ENCODE measurements at regions not wholly inside any gene's neighbourhood (a gene's known extent, or its start where the extent isn't known, plus 50 kb on each side); places are given as distances from the start of the nearest gene placed in this dataset.

- no peak for DNase-seq
Observed at GRCh38 chr1:115412733-115413132, 74.7 kb upstream of the NGF start.

DNA sequence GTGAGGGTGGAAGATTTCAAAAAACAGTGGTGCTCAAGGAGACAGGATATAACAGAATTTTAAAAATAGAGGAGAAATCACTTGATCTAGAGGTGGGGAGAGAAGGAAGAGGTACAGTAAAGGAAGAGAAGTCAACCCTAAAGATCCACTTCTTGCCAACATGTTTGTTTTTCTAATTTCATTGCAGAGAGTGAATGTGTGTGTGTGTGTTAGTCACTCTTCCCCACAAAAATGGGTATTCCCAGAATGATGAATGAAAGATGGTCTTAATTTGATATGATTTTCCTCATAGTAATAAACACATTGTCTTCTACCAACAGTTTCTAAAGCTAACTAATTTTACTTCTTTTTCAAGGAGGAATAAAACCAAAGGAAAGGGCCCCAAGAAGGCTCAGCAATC lies 74.2 kb upstream of the NGF start:
- DNase-seq = no peak

DNA sequence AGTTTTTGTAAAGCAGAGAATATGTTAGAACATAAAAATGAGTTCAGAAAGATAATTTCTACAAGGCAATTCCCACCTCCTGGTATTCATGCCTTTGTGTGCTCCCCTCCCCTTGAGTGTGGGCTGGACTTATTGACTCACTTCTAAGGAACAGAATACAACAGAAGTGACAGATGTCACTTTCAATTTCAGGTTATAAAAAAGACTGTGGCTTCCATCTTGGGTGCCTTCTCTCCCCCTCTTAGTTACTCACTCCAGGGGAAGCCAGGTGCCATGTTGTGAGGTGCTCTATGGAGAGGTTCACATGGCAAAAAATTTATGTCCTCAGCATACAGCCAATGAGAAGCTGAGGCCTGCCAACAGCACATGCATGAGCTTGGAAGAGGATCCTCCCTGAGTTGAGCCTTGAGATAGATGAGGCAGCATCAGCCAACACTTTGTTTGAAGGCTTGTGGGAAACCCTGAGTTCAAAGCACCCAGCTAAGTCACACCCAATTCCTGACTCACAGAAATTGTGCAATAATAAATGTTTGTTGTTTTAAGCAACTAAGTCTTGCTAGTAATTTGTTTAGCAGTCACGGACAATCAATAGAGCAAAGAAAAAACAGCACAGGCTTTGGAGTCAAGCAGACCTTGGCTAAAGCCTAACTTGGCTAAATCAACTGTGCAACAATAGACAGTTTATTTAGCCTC lies 73.5 kb upstream of the NGF start:
- no peak for DNase-seq

- no peak for DNase-seq
Observed at GRCh38 chr1:115409094-115410015, 71.3 kb upstream of the NGF start.

DNA sequence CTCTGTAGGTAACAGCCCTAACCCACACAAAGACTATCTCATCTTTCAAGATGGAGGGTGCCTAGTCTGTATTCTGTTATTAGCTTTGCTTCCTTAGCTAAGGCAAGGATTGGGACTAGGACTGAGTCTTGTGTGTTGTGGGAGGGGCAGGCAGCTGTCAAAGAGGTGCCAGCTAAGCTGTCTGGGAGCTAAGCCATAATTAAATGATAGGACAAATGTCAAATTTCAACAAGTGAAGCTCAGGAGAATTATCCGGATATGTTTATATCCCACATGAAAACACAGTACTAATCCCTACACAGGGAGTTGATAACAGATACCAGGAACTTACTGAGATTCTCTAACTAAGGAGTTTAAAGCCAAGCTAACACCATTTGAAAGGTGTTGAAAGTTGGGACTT lies 70.5 kb upstream of the NGF start:
- DNase-seq = no peak

- no peak for DNase-seq
Observed at GRCh38 chr1:115404911-115405310, 66.9 kb upstream of the NGF start.

DNA sequence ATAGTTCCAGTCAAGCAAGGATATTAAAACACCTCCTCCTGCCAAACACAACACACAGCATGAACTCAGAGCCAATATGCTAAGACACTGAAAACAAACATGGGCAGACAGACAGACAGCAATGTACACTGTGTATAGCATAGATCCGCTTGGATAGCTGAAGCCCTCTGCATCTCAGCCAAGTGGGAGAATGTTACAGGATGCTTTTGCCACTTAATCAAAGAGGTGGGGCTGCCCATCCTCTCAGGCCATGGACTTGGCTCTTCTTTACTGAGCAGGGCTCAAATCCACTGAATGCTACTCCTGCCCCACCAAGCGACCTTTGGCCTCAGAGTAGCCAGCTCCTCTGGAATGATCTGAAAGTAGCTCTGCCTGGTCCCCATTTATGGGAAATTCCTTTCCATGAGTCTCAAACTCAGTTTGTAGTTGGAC lies 64.7 kb upstream of the NGF start:
- no peak for DNase-seq

DNA sequence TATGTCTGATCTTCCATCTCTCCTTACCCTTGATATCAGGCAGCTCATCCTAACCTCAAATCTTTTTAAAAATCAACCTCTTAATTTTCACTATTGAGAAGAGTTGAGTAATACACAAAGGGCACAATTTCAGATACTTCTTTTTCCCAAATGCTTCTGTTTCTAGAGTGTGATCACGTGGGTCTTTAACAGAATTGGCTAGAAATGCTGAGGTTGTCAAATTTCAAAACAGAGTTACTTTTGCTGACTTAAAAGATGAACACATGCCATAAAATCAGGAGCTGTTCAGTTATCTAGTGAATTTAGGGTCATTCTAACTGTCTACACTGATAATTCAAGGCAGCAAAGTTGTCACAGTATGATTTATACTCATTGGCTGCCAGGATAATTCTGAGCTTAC lies 63.6 kb upstream of the NGF start:
- no peak for DNase-seq

DNA sequence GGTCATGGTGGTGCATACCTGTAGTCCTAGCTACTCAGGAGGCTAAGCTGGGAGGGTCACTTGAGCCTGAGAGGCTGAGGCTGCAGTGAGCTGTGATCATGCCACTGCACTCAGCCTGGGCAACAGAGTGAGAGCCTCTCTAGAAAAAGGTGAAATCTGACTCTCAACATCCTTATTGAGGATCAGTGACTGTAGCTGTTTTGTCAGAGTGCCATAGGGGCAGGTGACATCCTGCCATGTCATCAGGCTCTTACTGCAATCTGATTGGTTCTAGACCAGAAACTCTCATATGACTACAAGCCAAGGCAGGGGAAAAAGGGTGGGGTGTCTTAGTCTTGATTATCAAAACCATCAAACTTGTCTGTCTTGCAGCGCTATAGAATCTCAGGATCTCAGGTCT lies 62.8 kb upstream of the NGF start:
- DNase-seq = no peak

DNA sequence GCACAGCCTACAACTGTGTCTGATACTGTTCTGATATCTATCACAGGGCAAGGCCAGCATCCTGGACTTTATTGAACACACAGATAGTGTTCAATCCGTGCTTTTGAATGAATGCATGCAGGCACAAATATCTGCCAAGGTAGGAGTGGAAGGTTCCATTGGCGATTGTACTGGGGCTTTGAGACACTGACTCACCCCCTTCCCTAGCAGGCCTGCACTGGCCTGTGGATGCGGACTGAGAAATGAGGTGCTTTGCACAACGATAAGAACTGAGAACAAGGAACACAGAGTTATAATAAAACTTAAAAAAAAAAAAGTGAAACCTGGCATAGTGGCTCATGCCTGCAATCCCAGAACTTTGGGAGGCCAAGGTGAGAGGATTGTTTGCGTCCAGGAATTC lies 62.4 kb upstream of the NGF start:
- no peak for DNase-seq

DNA sequence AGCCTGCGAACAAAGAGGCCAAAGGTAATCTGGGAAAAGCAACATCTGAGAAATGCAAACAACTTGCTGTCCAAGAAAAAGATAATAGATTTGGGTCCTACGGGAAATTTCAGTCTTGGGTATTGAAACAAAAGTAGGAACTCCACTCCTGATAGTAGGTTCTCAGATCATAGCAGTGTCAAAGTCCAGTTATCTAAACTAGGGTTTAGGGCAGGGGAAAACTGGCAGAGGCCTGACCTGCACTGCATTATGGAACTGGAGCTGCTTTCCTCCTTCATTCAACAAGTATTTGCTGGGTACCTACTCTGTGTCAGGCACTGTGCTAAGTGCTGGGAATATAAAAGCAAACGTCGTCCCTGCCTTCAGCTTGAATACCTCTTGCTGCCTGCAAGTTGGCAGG lies 60.7 kb upstream of the NGF start:
- DNase-seq = no peak
